ENCODE measurements at regions not wholly inside any gene's neighbourhood (a gene's known extent, or its start where the extent isn't known, plus 50 kb on each side); places are given as distances from the start of the nearest gene placed in this dataset.

DNA sequence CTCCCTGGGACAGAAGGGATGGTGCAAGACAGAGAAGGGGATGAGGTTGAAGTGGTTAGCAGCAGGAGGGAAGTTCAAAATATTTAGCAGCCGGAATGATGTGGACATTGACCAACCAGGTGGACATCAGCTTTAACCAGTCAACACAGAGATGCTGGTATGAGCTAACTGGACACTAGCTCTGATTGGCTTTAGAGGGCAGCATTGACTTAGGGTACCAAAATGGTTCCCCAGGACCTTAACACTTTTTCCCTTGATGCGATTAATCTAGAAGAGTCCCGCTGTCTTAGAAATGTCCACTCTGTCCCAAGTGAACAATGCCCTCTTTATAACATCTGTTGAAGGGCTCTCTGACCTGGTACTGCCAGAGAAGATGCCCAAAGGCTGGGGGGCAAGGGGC, 134.0 kb upstream of the GSC start:
- peaks cover 15% of the 10 kb centered on the region for H3K9me2 ChIP-seq (ENCODE audit: insufficient read depth)
- no peak overlapping the region for H3K27ac Mint-ChIP-seq

DNA sequence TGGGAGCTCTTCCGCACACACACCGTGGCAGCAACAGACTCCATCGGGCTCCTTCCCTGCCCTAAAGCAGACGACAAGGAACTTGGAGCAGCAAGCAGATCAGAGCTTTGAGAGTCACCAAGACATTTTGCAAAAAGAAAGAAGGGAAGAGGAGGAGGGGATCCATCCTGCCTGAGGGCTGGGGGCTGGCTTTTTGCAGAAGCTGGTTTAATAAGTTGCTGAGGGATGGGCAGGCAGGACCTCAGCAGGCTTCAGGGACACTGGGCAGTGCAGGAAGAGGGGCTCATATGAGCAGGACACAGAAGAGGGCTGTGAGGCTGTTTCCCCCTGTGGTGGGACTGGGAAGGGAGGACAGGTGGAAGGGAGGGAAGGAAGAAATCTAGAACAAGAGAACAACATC, 133.4 kb upstream of the GSC start:
- H3K36me3 Mint-ChIP-seq (ENCODE audit: low read depth): no peaks in the 10 kb centered on the region
- peaks cover 35% of the 10 kb centered on the region for H3K27me3 Mint-ChIP-seq (ENCODE audit: insufficient read depth, low read depth, poor library complexity)

More for the DNA sequence above, 134.0 kb upstream of the GSC start:
- Histone ChIP-seq H3K27me3 (ENCODE audit: insufficient read depth) (peaks cover 15% of the 10 kb centered on the region; the same call in 1 of the 2 replicates), H3F3A (replicated peaks; ENCODE audit: low read depth) (no peaks in the 10 kb centered on the region), H3K79me2 (replicated peaks; ENCODE audit: insufficient read depth) (no peaks in the 10 kb centered on the region), H3K4me3 (no peak overlapping the region), H3K36me3 (ENCODE audit: insufficient read depth) (no peaks in the 10 kb centered on the region), H3K4me2 (no peak overlapping the region), H4K20me1 (replicated peaks; ENCODE audit: insufficient read depth) (no peaks in the 10 kb centered on the region), H3K27ac (ENCODE audit: low read depth) (no peak overlapping the region), H2AFZ (no peak overlapping the region), H3K4me1 (ENCODE audit: insufficient read depth) (no peaks in the 10 kb centered on the region)
- TF ChIP-seq, protein P1, sequence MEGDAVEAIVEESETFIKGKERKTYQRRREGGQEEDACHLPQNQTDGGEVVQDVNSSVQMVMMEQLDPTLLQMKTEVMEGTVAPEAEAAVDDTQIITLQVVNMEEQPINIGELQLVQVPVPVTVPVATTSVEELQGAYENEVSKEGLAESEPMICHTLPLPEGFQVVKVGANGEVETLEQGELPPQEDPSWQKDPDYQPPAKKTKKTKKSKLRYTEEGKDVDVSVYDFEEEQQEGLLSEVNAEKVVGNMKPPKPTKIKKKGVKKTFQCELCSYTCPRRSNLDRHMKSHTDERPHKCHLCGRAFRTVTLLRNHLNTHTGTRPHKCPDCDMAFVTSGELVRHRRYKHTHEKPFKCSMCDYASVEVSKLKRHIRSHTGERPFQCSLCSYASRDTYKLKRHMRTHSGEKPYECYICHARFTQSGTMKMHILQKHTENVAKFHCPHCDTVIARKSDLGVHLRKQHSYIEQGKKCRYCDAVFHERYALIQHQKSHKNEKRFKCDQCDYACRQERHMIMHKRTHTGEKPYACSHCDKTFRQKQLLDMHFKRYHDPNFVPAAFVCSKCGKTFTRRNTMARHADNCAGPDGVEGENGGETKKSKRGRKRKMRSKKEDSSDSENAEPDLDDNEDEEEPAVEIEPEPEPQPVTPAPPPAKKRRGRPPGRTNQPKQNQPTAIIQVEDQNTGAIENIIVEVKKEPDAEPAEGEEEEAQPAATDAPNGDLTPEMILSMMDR (conservative IDR thresholded peaks at IDR 0.05; ENCODE audit: low read depth in 2 of 2): peak in 1 of 2 experiments; percentile 28; a peak in 1 of 4 replicates
- no peak for TF ChIP-seq POLR2AphosphoS5 (IDR thresholded peaks at IDR 0.05; ENCODE audit: low read depth)
- H3K4me1 Mint-ChIP-seq: peaks cover 12% of the 10 kb centered on the region
- no peak for ATAC-seq
- DNase-seq (ENCODE audit: low spot score): no peak
- no peaks in the 10 kb centered on the region; the same call in 2 of the 3 replicates for H3K9me3 Mint-ChIP-seq
- H3K27me3 Mint-ChIP-seq (ENCODE audit: insufficient read depth, low read depth, poor library complexity): peaks cover 35% of the 10 kb centered on the region
- H3K36me3 Mint-ChIP-seq (ENCODE audit: low read depth): no peaks in the 10 kb centered on the region
- H3K4me3 Mint-ChIP-seq: no peak overlapping the region

DNA sequence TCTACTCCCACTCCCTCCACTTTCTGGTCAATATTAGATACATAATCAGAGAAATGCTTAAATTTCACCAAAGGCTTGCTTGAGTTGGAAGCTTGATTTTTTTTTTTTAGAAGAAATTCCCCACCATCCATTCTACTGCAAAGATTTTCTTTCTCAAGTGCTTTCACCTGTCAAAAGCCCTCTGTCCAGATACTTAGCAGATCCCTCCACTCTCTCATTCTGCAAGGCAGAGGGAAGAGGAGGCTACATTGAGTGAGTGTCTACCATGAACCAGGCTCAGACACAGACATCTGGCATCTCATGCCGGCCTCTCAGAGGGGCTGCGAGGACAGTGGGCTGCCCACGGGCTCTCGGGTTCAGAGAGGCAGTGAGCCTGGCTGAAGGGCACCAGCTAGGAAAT, 127.6 kb upstream of the GSC start:
- H3K27me3 ChIP-seq (ENCODE audit: insufficient read depth): no peaks in the 10 kb centered on the region
- no peaks in the 10 kb centered on the region for H3K4me1 ChIP-seq (ENCODE audit: insufficient read depth)
- H3K79me2 ChIP-seq (replicated peaks; ENCODE audit: insufficient read depth): no peaks in the 10 kb centered on the region
- no peaks in the 10 kb centered on the region for H3K36me3 ChIP-seq (ENCODE audit: insufficient read depth)
- no peaks in the 10 kb centered on the region for H3F3A ChIP-seq (replicated peaks; ENCODE audit: low read depth)
- Mint-ChIP-seq H3K27me3 (ENCODE audit: insufficient read depth, low read depth, poor library complexity) (peaks cover 9% of the 10 kb centered on the region), H3K4me1 (no peaks in the 10 kb centered on the region), H3K27ac (no peak overlapping the region), H3K4me3 (no peak overlapping the region), H3K36me3 (ENCODE audit: low read depth) (no peaks in the 10 kb centered on the region), H3K9me3 (no peaks in the 10 kb centered on the region; the same call in 2 of the 3 replicates)
- no peak overlapping the region for H3K27ac ChIP-seq (ENCODE audit: low read depth)
- ATAC-seq (no peak), DNase-seq (ENCODE audit: low spot score) (no peak)
- H3K4me2 ChIP-seq: no peak overlapping the region
- no peaks in the 10 kb centered on the region for H4K20me1 ChIP-seq (replicated peaks; ENCODE audit: insufficient read depth)
- H3K4me3 ChIP-seq: no peak overlapping the region
- H3K9me2 ChIP-seq (ENCODE audit: insufficient read depth): 0 out of 2 replicates have a peak, but pooled peaks cover 6% of the 10 kb centered on the region
- H2AFZ ChIP-seq: no peak overlapping the region
- TF ChIP-seq ZNF114 (CRISPR knock-in tag; IDR thresholded peaks at IDR 0.05) (no peak), POLR2AphosphoS5 (IDR thresholded peaks at IDR 0.05; ENCODE audit: low read depth) (no peak), ZNF331 (CRISPR knock-in tag; IDR thresholded peaks at IDR 0.05; ENCODE audit: low read depth) (no peak), REST (IDR thresholded peaks at IDR 0.05; ENCODE audit: unreplicated experiment) (no peak)

More for the DNA sequence above, 133.4 kb upstream of the GSC start:
- DNase-seq (ENCODE audit: low spot score) (no peak), ATAC-seq (no peak)
- Mint-ChIP-seq H3K4me3 (no peak overlapping the region), H3K9me3 (no peaks in the 10 kb centered on the region; the same call in 2 of the 3 replicates), H3K27ac (no peak overlapping the region), H3K4me1 (peaks cover 12% of the 10 kb centered on the region)
- Histone ChIP-seq H3K79me2 (replicated peaks; ENCODE audit: insufficient read depth) (no peaks in the 10 kb centered on the region), H3K4me2 (no peak overlapping the region), H3K4me1 (ENCODE audit: insufficient read depth) (no peaks in the 10 kb centered on the region), H2AFZ (no peak overlapping the region), H3K9me2 (ENCODE audit: insufficient read depth) (peaks cover 15% of the 10 kb centered on the region), H3K4me3 (no peak overlapping the region), H4K20me1 (replicated peaks; ENCODE audit: insufficient read depth) (no peaks in the 10 kb centered on the region), H3K36me3 (ENCODE audit: insufficient read depth) (no peaks in the 10 kb centered on the region), H3K27me3 (ENCODE audit: insufficient read depth) (peaks cover 15% of the 10 kb centered on the region; the same call in 1 of the 2 replicates), H3K27ac (ENCODE audit: low read depth) (no peak overlapping the region), H3F3A (replicated peaks; ENCODE audit: low read depth) (no peaks in the 10 kb centered on the region)
- TF ChIP-seq STAT1 (IDR thresholded peaks at IDR 0.05; ENCODE audit: unreplicated experiment): no peak
